Keratinocyte (primary cell): ENCODE measurements at regions not wholly inside any gene's neighbourhood (a gene's known extent, or its start where the extent isn't known, plus 50 kb on each side); places are given as distances from the start of the nearest gene placed in this dataset.

ENCODE experiments used
- DNase-seq: peaks from one replicate; pipeline ENCODE4 v3.0.0-alpha.2; 2011; ENCODE audit warnings: low read depth, missing footprints, low spot score
- FAIRE-seq: peaks from 2 replicates; lab custom pipeline; 2011; peaks lifted over from hg19 to GRCh38; lab: Jason Lieb, UNC
- H2AFZ ChIP-seq: 2 replicates; pipeline ENCODE4 v1.6.0; 2012; ENCODE audit warnings: low read length, control low read depth, inconsistent platforms; ENCODE audit not compliant: control insufficient read depth
- H3K27ac ChIP-seq: 2 replicates; pipeline ENCODE4 v1.5.1; 2011; ENCODE audit warnings: low read length; ENCODE audit not compliant: control insufficient read depth, insufficient read depth
- H3K27me3 ChIP-seq: 3 replicates; pipeline ENCODE4 v1.6.0; 2011; ENCODE audit warnings: low read length; ENCODE audit not compliant: control insufficient read depth, insufficient read depth; ENCODE audit errors: extremely low read depth
- H3K36me3 ChIP-seq, 2 experiments: 2 replicates in 1 of 2; 3 replicates in 1 of 2; pipeline ENCODE4 v1.5.1; 2011; ENCODE audit warnings: low read length in 2 of 2, mild to moderate bottlenecking in 1 of 2; ENCODE audit not compliant: control insufficient read depth in 2 of 2, insufficient read depth in 2 of 2; ENCODE audit errors: extremely low read depth in 1 of 2
- H3K4me1 ChIP-seq: 3 replicates; pipeline ENCODE4 v1.5.1; 2011; ENCODE audit warnings: low read length; ENCODE audit not compliant: control insufficient read depth, insufficient read depth; ENCODE audit errors: extremely low read depth
- H3K4me2 ChIP-seq: 3 replicates; pipeline ENCODE4 v1.6.0; 2011; ENCODE audit warnings: low read depth, low read length; ENCODE audit not compliant: control insufficient read depth, insufficient read depth; ENCODE audit errors: extremely low read depth
- H3K4me3 ChIP-seq, 3 experiments: fragments of 200-600 bp in 1 of 3; sonication (generic) in 1 of 3; 2 replicates in 2 of 3; 3 replicates in 1 of 3; pipeline ENCODE4 v1.5.1; 2011 to 2016; ENCODE audit warnings: low read length in 3 of 3, mild to moderate bottlenecking in 3 of 3, control low read depth in 2 of 3, inconsistent platforms in 1 of 3, low read depth in 1 of 3, mixed read lengths in 1 of 3, mixed run types in 1 of 3, moderate library complexity in 1 of 3; ENCODE audit not compliant: control insufficient read depth in 2 of 3, insufficient read depth in 2 of 3; ENCODE audit errors: extremely low read depth in 1 of 3
- H3K79me2 ChIP-seq: 2 replicates; pipeline ENCODE4 v1.6.0; 2012; ENCODE audit warnings: low read length; ENCODE audit not compliant: control insufficient read depth, insufficient read depth
- H3K9ac ChIP-seq: 3 replicates; pipeline ENCODE4 v1.6.0; 2011; ENCODE audit warnings: low read length; ENCODE audit not compliant: control insufficient read depth, insufficient read depth; ENCODE audit errors: extremely low read depth
- H3K9me1 ChIP-seq: 3 replicates; pipeline ENCODE4 v1.6.0; 2011; ENCODE audit warnings: low read length; ENCODE audit not compliant: control insufficient read depth, insufficient read depth; ENCODE audit errors: extremely low read depth
- H3K9me3 ChIP-seq: 2 replicates; pipeline ENCODE4 v1.5.1; 2012; ENCODE audit warnings: low read depth, low read length; ENCODE audit not compliant: control insufficient read depth
- H4K20me1 ChIP-seq: 3 replicates; pipeline ENCODE4 v1.6.0; 2011; ENCODE audit warnings: low read length; ENCODE audit not compliant: control insufficient read depth, insufficient read depth; ENCODE audit errors: extremely low read depth
- CTCF ChIP-seq, 3 experiments: IDR thresholded peaks in 1 of 3; conservative IDR thresholded peaks in 1 of 3; optimal IDR thresholded peaks in 1 of 3; 2 replicates in 2 of 3; 3 replicates in 1 of 3; pipeline versions ENCODE3 to v1.5.1; 2011; ENCODE audit warnings: low read length in 3 of 3, mild to moderate bottlenecking in 3 of 3, moderate library complexity in 2 of 3, control low read depth in 1 of 3, inconsistent platforms in 1 of 3; ENCODE audit not compliant: insufficient read depth in 2 of 3; ENCODE audit errors: extremely low read depth in 1 of 3
- EZH2 ChIP-seq: IDR thresholded peaks from one replicate; pipeline ENCODE4 v1.6.1; 2012; ENCODE audit warnings: inconsistent platforms, mild to moderate bottlenecking, low read length, moderate library complexity
- dilution Hi-C: fragments of 300-500 bp; cut with MboI; formaldehyde crosslinking; loops from one replicate; pipeline ENCODE4 v1.7.0; 2020; ENCODE audit warnings: low sequenced_read_pairs; ENCODE audit not compliant: extremely low pct_ligation_motif_present

- H3K4me3 ChIP-seq, result no peak overlapping the region
- dilution Hi-C loops, result no loop called here
- H3K79me2 ChIP-seq, result no peaks in the 10 kb centered on the region
- FAIRE-seq (no peak), DNase-seq (peak; percentile 4)
- H3K4me2 ChIP-seq, result no peak overlapping the region
- no peaks in the 10 kb centered on the region for H3K9me3 ChIP-seq
- TF ChIP-seq EZH2 (no peak), CTCF (optimal IDR thresholded peaks at IDR 0.05 in 1 of 3, IDR thresholded peaks at IDR 0.05 in 1 of 3, conservative IDR thresholded peaks at IDR 0.05 in 1 of 3; ENCODE audit: extremely low read depth in 1 of 3, insufficient read depth in 2 of 3, low read length in 3 of 3) (no peak)
- H3K4me1 ChIP-seq, result no peaks in the 10 kb centered on the region
- no peak overlapping the region for H3K9ac ChIP-seq
- no peaks in the 10 kb centered on the region for H3K36me3 ChIP-seq
- H2AFZ ChIP-seq, result no peak overlapping the region
- no peak overlapping the region for H3K27ac ChIP-seq
- no peaks in the 10 kb centered on the region for H3K9me1 ChIP-seq
- H3K27me3 ChIP-seq, result no peaks in the 10 kb centered on the region
- H4K20me1 ChIP-seq, result no peaks in the 10 kb centered on the region
Observed at GRCh38 chr13:34863360-34864135, 78.5 kb upstream of the NBEA start.

- Histone ChIP-seq H3K4me2 (no peak overlapping the region), H3K4me3 (no peak overlapping the region), H3K9ac (no peak overlapping the region), H3K4me1 (no peaks in the 10 kb centered on the region), H3K36me3 (no peaks in the 10 kb centered on the region), H3K9me1 (no peaks in the 10 kb centered on the region), H2AFZ (no peak overlapping the region), H3K27ac (no peak overlapping the region), H3K27me3 (no peaks in the 10 kb centered on the region), H4K20me1 (no peaks in the 10 kb centered on the region), H3K9me3 (no peaks in the 10 kb centered on the region), H3K79me2 (no peaks in the 10 kb centered on the region)
- dilution Hi-C loops, result no loop called here
- DNase-seq (no peak), FAIRE-seq (no peak)
- TF ChIP-seq EZH2 (no peak), CTCF (optimal IDR thresholded peaks at IDR 0.05 in 1 of 3, IDR thresholded peaks at IDR 0.05 in 1 of 3, conservative IDR thresholded peaks at IDR 0.05 in 1 of 3; ENCODE audit: extremely low read depth in 1 of 3, insufficient read depth in 2 of 3, low read length in 3 of 3) (no peak)
Observed at GRCh38 chr13:34864671-34865070, 77.4 kb upstream of the NBEA start.
